Prostate gland (tissue), 2 donors: ENCODE measurements at regions not wholly inside any gene's neighbourhood (a gene's known extent, or its start where the extent isn't known, plus 50 kb on each side); places are given as distances from the start of the nearest gene placed in this dataset.

Experiments used
- CTCF ChIP-seq, 4 experiments: fragments of 200-600 bp in 2 of 4; fragments of 450-650 bp in 2 of 4; sonication (generic) in 2 of 4; IDR thresholded peaks; 1 replicate in 3 of 4; 2 replicates in 1 of 4; pipeline ENCODE4 v1.5.1; 2016 to 2019; ENCODE audit warnings: antibody characterized with exemption in 4 of 4, mild to moderate bottlenecking in 2 of 4, moderate library complexity in 2 of 4
- POLR2A ChIP-seq: fragments of 450-650 bp; IDR thresholded peaks from one replicate; pipeline ENCODE4 v1.6.1; 2016; ENCODE audit warnings: antibody characterized with exemption, mild to moderate bottlenecking

- TF ChIP-seq CTCF (IDR thresholded peaks at IDR 0.05) (no peak), POLR2A (no peak)
Measured at GRCh38 chr11:107071129-107071528, 52.9 kb upstream of the GUCY1A2 start.
